GM23338 (cell line): ENCODE measurements at regions not wholly inside any gene's neighbourhood (a gene's known extent, or its start where the extent isn't known, plus 50 kb on each side); places are given as distances from the start of the nearest gene placed in this dataset.

Source experiments
- ATAC-seq: fragments of 200-7000 bp; cut with Tn5 transposase; 3 replicates; pipeline ENCODE4 v1.9.1; 2020
- DNase-seq: peaks from one replicate; pipeline ENCODE4 v3.0.0-alpha.2; 2015; ENCODE audit warnings: low spot score
- H2AFZ ChIP-seq: fragments of 200-600 bp; sonication (generic); 2 replicates; pipeline ENCODE4 v1.8.0; 2016; ENCODE audit warnings: antibody characterized with exemption, mild to moderate bottlenecking, moderate library complexity
- H3F3A ChIP-seq: fragments of 200-600 bp; sonication (generic); replicated peaks from 2 replicates; pipeline ENCODE4 v1.8.0; 2017; ENCODE audit warnings: antibody characterized with exemption, mixed run types, low read depth
- H3K27ac ChIP-seq: fragments of 200-600 bp; sonication (generic); 2 replicates; pipeline ENCODE4 v1.6.1; 2016; ENCODE audit warnings: low read depth
- H3K27me3 ChIP-seq: fragments of 200-600 bp; sonication (generic); 2 replicates; pipeline ENCODE4 v1.8.0; 2016; ENCODE audit warnings: mild to moderate bottlenecking, mixed run types, moderate library complexity; ENCODE audit not compliant: insufficient read depth
- H3K36me3 ChIP-seq: fragments of 200-600 bp; sonication (generic); 2 replicates; pipeline ENCODE4 v1.8.0; 2016; ENCODE audit warnings: mild to moderate bottlenecking; ENCODE audit not compliant: insufficient read depth
- H3K4me1 ChIP-seq: fragments of 200-600 bp; sonication (generic); 2 replicates; pipeline ENCODE4 v1.8.0; 2016; ENCODE audit warnings: mild to moderate bottlenecking, moderate library complexity; ENCODE audit not compliant: insufficient read depth
- H3K4me2 ChIP-seq: fragments of 200-600 bp; sonication (generic); 2 replicates; pipeline ENCODE4 v1.7.1; 2017; ENCODE audit warnings: mixed run types
- H3K4me3 ChIP-seq: fragments of 200-600 bp; sonication (generic); 2 replicates; pipeline ENCODE4 v1.6.1; 2016; ENCODE audit warnings: mixed run types
- H3K79me2 ChIP-seq: fragments of 200-600 bp; sonication (generic); replicated peaks from 2 replicates; pipeline ENCODE4 v1.8.0; 2017; ENCODE audit warnings: mild to moderate bottlenecking; ENCODE audit not compliant: insufficient read depth
- H3K9me2 ChIP-seq: fragments of 200-600 bp; sonication (generic); 2 replicates; pipeline ENCODE4 v1.8.0; 2017; ENCODE audit not compliant: insufficient read depth
- H4K20me1 ChIP-seq: fragments of 200-600 bp; sonication (generic); replicated peaks from 2 replicates; pipeline ENCODE4 v1.8.0; 2017; ENCODE audit warnings: mild to moderate bottlenecking; ENCODE audit not compliant: insufficient read depth
- H3K27ac Mint-ChIP-seq: 2 replicates; pipeline ENCODE4 v1.8.0; 2020; ENCODE audit warnings: inconsistent platforms, mild to moderate bottlenecking, moderate library complexity, mixed read lengths
- H3K27me3 Mint-ChIP-seq: 3 replicates; pipeline ENCODE4 v1.8.0; 2022; ENCODE audit warnings: low read depth, mild to moderate bottlenecking, moderate library complexity, mixed read lengths, inconsistent platforms; ENCODE audit not compliant: insufficient read depth, poor library complexity
- H3K36me3 Mint-ChIP-seq: 3 replicates; pipeline ENCODE4 v1.8.0; 2021; ENCODE audit warnings: low read depth, mild to moderate bottlenecking, inconsistent platforms, moderate library complexity, mixed read lengths
- H3K4me1 Mint-ChIP-seq: 3 replicates; pipeline ENCODE4 v1.8.0; 2020; ENCODE audit warnings: mild to moderate bottlenecking, inconsistent platforms, mixed read lengths
- H3K4me3 Mint-ChIP-seq: 3 replicates; pipeline ENCODE4 v1.8.0; 2021; ENCODE audit warnings: moderate library complexity, mild to moderate bottlenecking, inconsistent platforms, mixed read lengths
- H3K9me3 Mint-ChIP-seq: 3 replicates; pipeline ENCODE4 v1.8.0; 2020; ENCODE audit warnings: moderate library complexity, mild to moderate bottlenecking, inconsistent platforms, mixed read lengths
- CREB1 ChIP-seq: fragments of 250-450 bp; sonication (Bioruptor Pico); IDR thresholded peaks from 2 replicates; pipeline ENCODE4 v1.5.0; 2020; ENCODE audit warnings: low read depth, mild to moderate bottlenecking, moderate library complexity
- ETS1 ChIP-seq: IDR thresholded peaks from 2 replicates; pipeline ENCODE4 v1.6.1; 2016; ENCODE audit warnings: antibody characterized with exemption
- EZH2 ChIP-seq: fragments of 200-600 bp; sonication (generic); IDR thresholded peaks from one replicate; pipeline ENCODE4 v1.8.0; 2017; ENCODE audit warnings: antibody characterized with exemption, mild to moderate bottlenecking, low read depth; ENCODE audit not compliant: unreplicated experiment
- EZH2phosphoT487 ChIP-seq: fragments of 200-600 bp; sonication (generic); IDR thresholded peaks from one replicate; pipeline ENCODE4 v1.8.1; 2018; ENCODE audit warnings: antibody characterized with exemption; ENCODE audit not compliant: unreplicated experiment
- NANOG ChIP-seq: IDR thresholded peaks from 2 replicates; pipeline ENCODE4 v1.6.1; 2016; ENCODE audit warnings: antibody characterized with exemption, borderline replicate concordance
- POLR2AphosphoS5 ChIP-seq: IDR thresholded peaks from 2 replicates; pipeline ENCODE4 v1.6.1; 2016; ENCODE audit warnings: antibody characterized with exemption, low read depth
- REST ChIP-seq: IDR thresholded peaks from one replicate; pipeline ENCODE4 v1.6.1; 2018; ENCODE audit warnings: antibody characterized with exemption; ENCODE audit not compliant: unreplicated experiment
- STAT1 ChIP-seq: IDR thresholded peaks from one replicate; pipeline ENCODE4 v1.6.1; 2016; ENCODE audit warnings: antibody characterized with exemption; ENCODE audit not compliant: unreplicated experiment
- ZNF114 ChIP-seq: fragments of 250-450 bp; sonication (Bioruptor Pico); IDR thresholded peaks from 2 replicates; pipeline ENCODE4 v1.5.0; 2020; ENCODE audit warnings: mild to moderate bottlenecking, moderate library complexity
- ZNF331 ChIP-seq: fragments of 250-450 bp; sonication (Bioruptor Pico); IDR thresholded peaks from 2 replicates; pipeline ENCODE4 v1.5.0; 2020; ENCODE audit warnings: low read depth, mild to moderate bottlenecking, moderate library complexity
- ZNF462 ChIP-seq: fragments of 250-450 bp; sonication (Bioruptor Pico); IDR thresholded peaks from 2 replicates; pipeline ENCODE4 v1.5.0; 2020; ENCODE audit warnings: mild to moderate bottlenecking, moderate library complexity

- H3K4me3 ChIP-seq: no peak overlapping the region
Observed at GRCh38 chr5:155884041-155884440, 442.9 kb upstream of the SGCD start.

GRCh38 chr5:155885199-155885598 lies 441.8 kb upstream of the SGCD start:
- H3K4me1 ChIP-seq: no peaks in the 10 kb centered on the region
- H4K20me1 ChIP-seq: no peaks in the 10 kb centered on the region
- H3K27ac Mint-ChIP-seq: no peak overlapping the region
- no peak for TF ChIP-seq EZH2phosphoT487
- no peak for TF ChIP-seq CREB1 (CRISPR knock-in tag)
- TF ChIP-seq EZH2: no peak
- no peak for TF ChIP-seq ZNF331 (CRISPR knock-in tag)
- no peak for TF ChIP-seq ZNF114 (CRISPR knock-in tag)
- no peak for TF ChIP-seq REST
- TF ChIP-seq POLR2AphosphoS5: no peak
- no peak for TF ChIP-seq ZNF462
- no peak for TF ChIP-seq STAT1
- TF ChIP-seq NANOG: no peak

More at GRCh38 chr5:155884041-155884440, 442.9 kb upstream of the SGCD start:
- Histone ChIP-seq H3K79me2 (no peaks in the 10 kb centered on the region), H3K4me2 (no peak overlapping the region), H3K36me3 (no peaks in the 10 kb centered on the region), H3K4me1 (no peaks in the 10 kb centered on the region), H2AFZ (no peak overlapping the region), H3F3A (no peaks in the 10 kb centered on the region), H3K27me3 (no peaks in the 10 kb centered on the region), H3K27ac (no peak overlapping the region), H3K9me2 (peaks cover 3% of the 10 kb centered on the region; the same call in 1 of the 2 replicates), H4K20me1 (no peaks in the 10 kb centered on the region)
- TF ChIP-seq ETS1 (no peak), POLR2AphosphoS5 (no peak)
- H3K27me3 Mint-ChIP-seq: no peaks in the 10 kb centered on the region
- no peak overlapping the region for H3K27ac Mint-ChIP-seq
- ATAC-seq (no peak), DNase-seq (no peak)
- H3K4me1 Mint-ChIP-seq: no peaks in the 10 kb centered on the region
- no peaks in the 10 kb centered on the region for H3K9me3 Mint-ChIP-seq
- no peaks in the 10 kb centered on the region for H3K36me3 Mint-ChIP-seq
- H3K4me3 Mint-ChIP-seq: no peak overlapping the region

More at GRCh38 chr5:155885199-155885598, 441.8 kb upstream of the SGCD start:
- Histone ChIP-seq H3K4me2 (no peak overlapping the region), H3K79me2 (no peaks in the 10 kb centered on the region), H3K36me3 (no peaks in the 10 kb centered on the region), H3K9me2 (peaks cover 3% of the 10 kb centered on the region; the same call in 1 of the 2 replicates), H2AFZ (no peak overlapping the region), H3F3A (no peaks in the 10 kb centered on the region), H3K4me3 (no peak overlapping the region), H3K27ac (no peak overlapping the region), H3K27me3 (no peaks in the 10 kb centered on the region)
- Mint-ChIP-seq H3K4me1 (no peaks in the 10 kb centered on the region), H3K27me3 (no peaks in the 10 kb centered on the region), H3K36me3 (no peaks in the 10 kb centered on the region), H3K9me3 (no peaks in the 10 kb centered on the region), H3K4me3 (no peak overlapping the region)
- DNase-seq (no peak), ATAC-seq (no peak)
